Breast epithelium (tissue), 3 donors: ENCODE measurements at regions not wholly inside any gene's neighbourhood (a gene's known extent, or its start where the extent isn't known, plus 50 kb on each side); places are given as distances from the start of the nearest gene placed in this dataset.

Experiments
- POLR2AphosphoS5 ChIP-seq, 3 donors: sonication (generic); formaldehyde crosslinking; IDR thresholded peaks; one replicate each; pipeline ENCODE4 v1.6.1; 2017; ENCODE audit warnings: antibody characterized with exemption in 3 of 3
- TF ChIP-seq, protein P1 (sequence below), 3 donors: fragments of 450-650 bp; IDR thresholded peaks; one replicate each; pipeline ENCODE4 v1.5.1; 2016 to 2017; ENCODE audit warnings: antibody characterized with exemption in 3 of 3, mild to moderate bottlenecking in 3 of 3, moderate library complexity in 3 of 3

DNA sequence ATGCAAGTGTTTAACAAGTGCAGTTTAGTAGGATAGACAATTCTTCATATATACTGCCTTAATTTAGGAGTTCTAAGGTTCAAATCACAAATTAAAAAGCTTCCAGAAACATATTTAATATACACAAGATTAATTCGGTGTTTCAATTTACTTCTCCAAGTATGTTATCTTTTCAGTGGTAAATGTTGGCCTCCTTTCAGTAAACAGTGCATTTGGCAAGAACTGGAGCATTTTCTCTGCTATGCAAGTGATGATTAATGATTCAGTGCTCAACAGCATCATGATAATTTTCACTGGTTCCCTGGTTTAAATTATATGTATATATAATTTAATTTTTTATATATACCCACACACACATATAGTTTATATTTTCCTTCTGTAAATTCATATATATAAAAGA, 541.7 kb downstream of the EFNA5 start:
- TF ChIP-seq, protein P1, sequence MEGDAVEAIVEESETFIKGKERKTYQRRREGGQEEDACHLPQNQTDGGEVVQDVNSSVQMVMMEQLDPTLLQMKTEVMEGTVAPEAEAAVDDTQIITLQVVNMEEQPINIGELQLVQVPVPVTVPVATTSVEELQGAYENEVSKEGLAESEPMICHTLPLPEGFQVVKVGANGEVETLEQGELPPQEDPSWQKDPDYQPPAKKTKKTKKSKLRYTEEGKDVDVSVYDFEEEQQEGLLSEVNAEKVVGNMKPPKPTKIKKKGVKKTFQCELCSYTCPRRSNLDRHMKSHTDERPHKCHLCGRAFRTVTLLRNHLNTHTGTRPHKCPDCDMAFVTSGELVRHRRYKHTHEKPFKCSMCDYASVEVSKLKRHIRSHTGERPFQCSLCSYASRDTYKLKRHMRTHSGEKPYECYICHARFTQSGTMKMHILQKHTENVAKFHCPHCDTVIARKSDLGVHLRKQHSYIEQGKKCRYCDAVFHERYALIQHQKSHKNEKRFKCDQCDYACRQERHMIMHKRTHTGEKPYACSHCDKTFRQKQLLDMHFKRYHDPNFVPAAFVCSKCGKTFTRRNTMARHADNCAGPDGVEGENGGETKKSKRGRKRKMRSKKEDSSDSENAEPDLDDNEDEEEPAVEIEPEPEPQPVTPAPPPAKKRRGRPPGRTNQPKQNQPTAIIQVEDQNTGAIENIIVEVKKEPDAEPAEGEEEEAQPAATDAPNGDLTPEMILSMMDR (IDR thresholded peaks at IDR 0.05), result no peak
- no peak for TF ChIP-seq POLR2AphosphoS5 (IDR thresholded peaks at IDR 0.05)
